ENCODE measurements at regions not wholly inside any gene's neighbourhood (a gene's known extent, or its start where the extent isn't known, plus 50 kb on each side); places are given as distances from the start of the nearest gene placed in this dataset.

DNA sequence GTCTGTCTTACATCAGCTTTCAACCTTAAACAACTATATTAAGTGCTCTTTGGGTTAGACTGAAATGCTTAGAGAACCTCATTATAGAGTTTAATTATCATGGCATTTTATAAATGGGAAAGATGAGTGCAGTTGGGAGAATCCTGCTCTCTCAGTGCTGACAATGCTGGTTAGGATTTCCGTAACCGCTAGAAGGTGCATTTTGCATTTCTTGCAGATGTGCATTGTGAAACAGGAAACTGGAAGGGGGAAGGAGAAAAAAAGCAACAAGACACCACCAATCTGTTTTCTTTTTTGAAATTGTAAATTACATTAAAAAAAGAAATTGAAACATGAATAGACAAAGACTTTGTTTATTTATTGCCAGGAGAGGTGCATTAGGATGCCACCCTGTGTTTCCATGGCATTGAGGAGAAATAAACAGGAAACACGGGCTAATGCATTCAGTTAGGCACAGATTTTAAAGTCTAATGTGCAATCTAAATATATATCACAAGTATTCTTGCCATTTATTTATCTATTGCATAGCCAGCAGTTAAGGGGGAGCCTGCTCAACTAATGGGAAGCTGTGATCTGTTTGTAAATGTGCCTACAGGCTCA is 478.9 kb downstream of the PSAT1 start:
- TF ChIP-seq, protein P1, sequence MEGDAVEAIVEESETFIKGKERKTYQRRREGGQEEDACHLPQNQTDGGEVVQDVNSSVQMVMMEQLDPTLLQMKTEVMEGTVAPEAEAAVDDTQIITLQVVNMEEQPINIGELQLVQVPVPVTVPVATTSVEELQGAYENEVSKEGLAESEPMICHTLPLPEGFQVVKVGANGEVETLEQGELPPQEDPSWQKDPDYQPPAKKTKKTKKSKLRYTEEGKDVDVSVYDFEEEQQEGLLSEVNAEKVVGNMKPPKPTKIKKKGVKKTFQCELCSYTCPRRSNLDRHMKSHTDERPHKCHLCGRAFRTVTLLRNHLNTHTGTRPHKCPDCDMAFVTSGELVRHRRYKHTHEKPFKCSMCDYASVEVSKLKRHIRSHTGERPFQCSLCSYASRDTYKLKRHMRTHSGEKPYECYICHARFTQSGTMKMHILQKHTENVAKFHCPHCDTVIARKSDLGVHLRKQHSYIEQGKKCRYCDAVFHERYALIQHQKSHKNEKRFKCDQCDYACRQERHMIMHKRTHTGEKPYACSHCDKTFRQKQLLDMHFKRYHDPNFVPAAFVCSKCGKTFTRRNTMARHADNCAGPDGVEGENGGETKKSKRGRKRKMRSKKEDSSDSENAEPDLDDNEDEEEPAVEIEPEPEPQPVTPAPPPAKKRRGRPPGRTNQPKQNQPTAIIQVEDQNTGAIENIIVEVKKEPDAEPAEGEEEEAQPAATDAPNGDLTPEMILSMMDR (IDR thresholded peaks at IDR 0.05; ENCODE audit: insufficient read depth, low read depth, low read length) = no peak
- TF ChIP-seq EZH2 (IDR thresholded peaks at IDR 0.05; ENCODE audit: insufficient read depth, low read length) = no peak

All from astrocyte (in vitro differentiated cells and primary cell).